H1 (cell line): ENCODE measurements at regions not wholly inside any gene's neighbourhood (a gene's known extent, or its start where the extent isn't known, plus 50 kb on each side); places are given as distances from the start of the nearest gene placed in this dataset.

ENCODE experiments used
- CTCF ChIA-PET: fragments of 300-600 bp; sonication (Branson Sonifier 250); formaldehyde crosslinking; loops from one replicate; lab custom pipeline; 2021; ENCODE audit not compliant: partially characterized antibody; lab: Charles Lee
- POLR2A ChIA-PET: fragments of 300-600 bp; sonication (Branson Sonifier 250); formaldehyde crosslinking; loops from one replicate; lab custom pipeline; 2021; ENCODE audit warnings: inconsistent platforms; ENCODE audit not compliant: partially characterized antibody; lab: Charles Lee
- DNase-seq, 2 experiments: peaks; one replicate each; pipeline versions ENCODE4 v3.0.0 to v3.0.0-alpha.2; 2010 to 2022; ENCODE audit warnings: low spot score in 2 of 2, low read depth in 1 of 2, mixed read lengths in 1 of 2
- FAIRE-seq: peaks from 2 replicates; lab custom pipeline; 2011; peaks lifted over from hg19 to GRCh38; lab: Jason Lieb, UNC
- H2AFZ ChIP-seq: 2 replicates; pipeline ENCODE4 v1.8.1; 2012; ENCODE audit warnings: low read length, inconsistent platforms
- H2AK5ac ChIP-seq: 2 replicates; pipeline ENCODE4 v1.6.1; 2013; ENCODE audit warnings: low read depth, low read length
- H2BK120ac ChIP-seq: replicated peaks from 2 replicates; pipeline ENCODE3; 2013; ENCODE audit warnings: low read depth, low read length, inconsistent platforms
- H2BK12ac ChIP-seq: 2 replicates; pipeline ENCODE4 v1.6.1; 2013; ENCODE audit warnings: low read depth, low read length
- H2BK15ac ChIP-seq: 2 replicates; pipeline ENCODE4 v1.6.1; 2013; ENCODE audit warnings: low read length
- H2BK20ac ChIP-seq: 2 replicates; pipeline ENCODE4 v1.6.1; 2013; ENCODE audit warnings: low read length
- H2BK5ac ChIP-seq: 2 replicates; pipeline ENCODE4 v1.6.1; 2013; ENCODE audit warnings: low read depth, low read length
- H3K14ac ChIP-seq: 2 replicates; pipeline ENCODE4 v1.6.1; 2013; ENCODE audit warnings: inconsistent platforms; ENCODE audit not compliant: insufficient read length
- H3K18ac ChIP-seq: 2 replicates; pipeline ENCODE4 v1.6.1; 2013; ENCODE audit warnings: low read length; ENCODE audit errors: extremely low read depth
- H3K23ac ChIP-seq: 2 replicates; pipeline ENCODE4 v1.6.1; 2013; ENCODE audit warnings: inconsistent platforms; ENCODE audit not compliant: insufficient read length
- H3K23me2 ChIP-seq: 2 replicates; pipeline ENCODE4 v1.6.1; 2013; ENCODE audit warnings: low read depth, low read length
- H3K27ac ChIP-seq: 2 replicates; pipeline ENCODE4 v1.6.1; 2011; ENCODE audit warnings: low read depth, low read length, inconsistent platforms
- H3K27me3 ChIP-seq, 4 experiments: replicated peaks in 1 of 4; 1 replicate in 1 of 4; 2 replicates in 3 of 4; pipeline versions ENCODE4 v1.6.1 to v1.8.1; 2011 to 2013; ENCODE audit warnings: low read length in 3 of 4, mild to moderate bottlenecking in 3 of 4, inconsistent platforms in 2 of 4, mixed read lengths in 2 of 4, moderate library complexity in 1 of 4; ENCODE audit not compliant: control insufficient read depth in 3 of 4, insufficient read depth in 3 of 4; ENCODE audit errors: extremely low read depth in 1 of 4
- H3K36me3 ChIP-seq, 4 experiments: 2 replicates each; pipeline versions ENCODE4 v1.6.1 to v1.8.1; 2011 to 2013; ENCODE audit warnings: mild to moderate bottlenecking in 4 of 4, low read length in 3 of 4, moderate library complexity in 2 of 4, control low read depth in 1 of 4, inconsistent platforms in 1 of 4; ENCODE audit not compliant: insufficient read depth in 4 of 4, control insufficient read depth in 2 of 4
- H3K4ac ChIP-seq: replicated peaks from 2 replicates; pipeline ENCODE3; 2013; ENCODE audit warnings: low read length, low read depth, mixed read lengths, inconsistent platforms; ENCODE audit not compliant: insufficient read length
- H3K4me1 ChIP-seq, 4 experiments: replicated peaks in 1 of 4; 1 replicate in 1 of 4; 2 replicates in 3 of 4; pipeline versions ENCODE4 v1.6.1 to v1.8.1; 2011 to 2013; ENCODE audit warnings: low read length in 3 of 4, inconsistent platforms in 2 of 4, mixed read lengths in 1 of 4; ENCODE audit not compliant: insufficient read depth in 4 of 4, control insufficient read depth in 3 of 4
- H3K4me2 ChIP-seq, 2 experiments: 2 replicates each; pipeline versions ENCODE4 v1.6.1 to v1.8.1; 2011 to 2013; ENCODE audit warnings: low read depth in 2 of 2, low read length in 2 of 2, control low read depth in 1 of 2, inconsistent platforms in 1 of 2, mild to moderate bottlenecking in 1 of 2; ENCODE audit not compliant: insufficient read depth in 1 of 2
- H3K4me3 ChIP-seq, 4 experiments: fragments of 200-600, 300-600 bp in 1 of 4; sonication (generic), shearing (Covaris generic), sonication (Bioruptor Twin) in 1 of 4; 2 replicates each; pipeline versions ENCODE4 v1.5.1 to v1.8.1; 2011 to 2016; ENCODE audit warnings: low read length in 4 of 4, low read depth in 3 of 4, control low read depth in 2 of 4, inconsistent platforms in 2 of 4, mild to moderate bottlenecking in 2 of 4, mixed read lengths in 1 of 4, moderate library complexity in 1 of 4; ENCODE audit not compliant: insufficient read depth in 2 of 4; ENCODE audit errors: extremely low read depth in 1 of 4
- H3K56ac ChIP-seq: replicated peaks from 2 replicates; pipeline ENCODE3; 2013; ENCODE audit warnings: low read depth, mild to moderate bottlenecking, mixed read lengths, low read length, inconsistent platforms; ENCODE audit not compliant: insufficient read length
- H3K79me1 ChIP-seq: 2 replicates; pipeline ENCODE4 v1.6.1; 2013; ENCODE audit warnings: low read depth, low read length, control low read depth
- H3K79me2 ChIP-seq, 2 experiments: 2 replicates each; pipeline versions ENCODE4 v1.6.1 to v1.8.1; 2012 to 2013; ENCODE audit warnings: low read length in 2 of 2, mild to moderate bottlenecking in 2 of 2, inconsistent platforms in 1 of 2; ENCODE audit not compliant: insufficient read depth in 2 of 2, control insufficient read depth in 1 of 2
- H3K9ac ChIP-seq, 4 experiments: replicated peaks in 1 of 4; 1 replicate in 1 of 4; 2 replicates in 3 of 4; pipeline versions ENCODE4 v1.6.1 to v1.8.1; 2011 to 2013; ENCODE audit warnings: low read depth in 3 of 4, low read length in 3 of 4, control low read depth in 2 of 4, mild to moderate bottlenecking in 2 of 4, moderate library complexity in 2 of 4, inconsistent platforms in 1 of 4; ENCODE audit errors: extremely low read depth in 1 of 4
- H3K9me3 ChIP-seq, 2 experiments: 2 replicates each; pipeline versions ENCODE4 v1.6.1 to v1.8.1; 2012 to 2013; ENCODE audit warnings: mild to moderate bottlenecking in 2 of 2, moderate library complexity in 2 of 2, control low read depth in 1 of 2, inconsistent platforms in 1 of 2, low read depth in 1 of 2, low read length in 1 of 2, mixed read lengths in 1 of 2; ENCODE audit not compliant: insufficient read depth in 2 of 2
- H4K20me1 ChIP-seq, 2 experiments: replicated peaks in 1 of 2; 2 replicates each; pipeline versions ENCODE3 to v1.8.1; 2011 to 2013; ENCODE audit warnings: inconsistent platforms in 2 of 2, low read length in 2 of 2, mild to moderate bottlenecking in 1 of 2; ENCODE audit not compliant: insufficient read depth in 2 of 2, control insufficient read depth in 1 of 2
- H4K5ac ChIP-seq: 2 replicates; pipeline ENCODE4 v1.6.1; 2013; ENCODE audit warnings: low read length, low read depth, mixed read lengths, inconsistent platforms; ENCODE audit not compliant: insufficient read length
- H4K8ac ChIP-seq: 2 replicates; pipeline ENCODE4 v1.8.0; 2013; ENCODE audit warnings: mild to moderate bottlenecking, moderate library complexity, low read length, inconsistent platforms; ENCODE audit not compliant: insufficient read depth; ENCODE audit errors: extremely low read depth
- H4K91ac ChIP-seq: replicated peaks from 2 replicates; pipeline ENCODE3; 2013; ENCODE audit warnings: low read length, mixed read lengths, inconsistent platforms; ENCODE audit not compliant: insufficient read length
- EP300 ChIP-seq, 2 experiments: IDR thresholded peaks; 1 replicate in 1 of 2; 2 replicates in 1 of 2; pipeline ENCODE4 v1.6.1; 2011 to 2012; ENCODE audit warnings: low read depth in 2 of 2, low read length in 2 of 2, mild to moderate bottlenecking in 2 of 2, borderline replicate concordance in 1 of 2, inconsistent platforms in 1 of 2, moderate library complexity in 1 of 2
- HDAC6 ChIP-seq: IDR thresholded peaks from one replicate; pipeline ENCODE4 v1.7.1; 2012; ENCODE audit warnings: low read depth, mild to moderate bottlenecking, inconsistent platforms, low read length, moderate library complexity
- POU5F1 ChIP-seq: IDR thresholded peaks from 2 replicates; pipeline ENCODE4 v1.6.1; 2011; ENCODE audit warnings: low read depth, mild to moderate bottlenecking, low read length, moderate library complexity
- RXRA ChIP-seq: IDR thresholded peaks from 2 replicates; pipeline ENCODE4 v1.6.1; 2011; ENCODE audit warnings: low read depth, mild to moderate bottlenecking, low read length, moderate library complexity; ENCODE audit not compliant: insufficient read depth
- WGBS, 2 experiments: shearing (Covaris generic) in 1 of 2; methylation state at CpG; one replicate each; pipeline versions ENCODE4 v1.1.6 to v1.1.7; 2013 to 2015; ENCODE audit warnings: low lambda C conversion rate in 2 of 2, mixed read lengths in 2 of 2, inconsistent platforms in 1 of 2, low coverage in 1 of 2, missing lambda C conversion rate in 1 of 2; ENCODE audit not compliant: insufficient replicate concordance in 2 of 2, insufficient coverage in 1 of 2, insufficient read length in 1 of 2; ENCODE audit errors: extremely low coverage in 1 of 2, missing lambda C conversion rate in 1 of 2; 5-methylcytosine and 5-hydroxymethylcytosine counted together

- Histone ChIP-seq H2BK120ac (no peak overlapping the region), H3K56ac (no peak overlapping the region), H3K23me2 (no peaks in the 10 kb centered on the region; the same call in 1 of the 2 replicates), H3K9me3 (no peaks in the 10 kb centered on the region), H4K20me1 (no peaks in the 10 kb centered on the region), H3K9ac (no peak overlapping the region), H3K14ac (no peak overlapping the region), H3K4ac (no peak overlapping the region), H4K5ac (no peak overlapping the region), H2BK5ac (no peak overlapping the region), H4K91ac (no peak overlapping the region), H2BK20ac (no peak overlapping the region), H2AFZ (no peak overlapping the region), H2BK15ac (no peak overlapping the region), H3K18ac (no peak overlapping the region), H3K79me1 (no peaks in the 10 kb centered on the region), H3K27me3 (no peaks in the 10 kb centered on the region), H2BK12ac (no peak overlapping the region), H3K23ac (no peak overlapping the region), H3K36me3 (no peaks in the 10 kb centered on the region), H2AK5ac (no peak overlapping the region), H3K4me2 (no peak overlapping the region), H3K4me1 (0 out of 7 replicates have a peak, but pooled peaks cover 0 to 3% (median 0%) of the 10 kb centered on the region in 4 experiments), H3K4me3 (no peak overlapping the region), H4K8ac (no peak overlapping the region), H3K27ac (no peak overlapping the region), H3K79me2 (no peaks in the 10 kb centered on the region)
- CTCF ChIA-PET = interaction anchor here (0.9 to 1.3 kb wide), 3 partner anchors 12 to 50 kb away, joined by 3 to 6 read pairs (median 5); no protein-coding TSS in a partner anchor
- POLR2A ChIA-PET = no interaction called here
- 97% methylated on average over 6 of the region's 6 CpGs; no CpG with 5 or more reads in 1 of the 2 experiments for WGBS, 2 experiments
- FAIRE-seq = no peak
- no peak for TF ChIP-seq EP300 (IDR thresholded peaks at IDR 0.05; ENCODE audit: borderline replicate concordance in 1 of 2, low read depth in 2 of 2, low read length in 2 of 2)
- no peak for TF ChIP-seq HDAC6
- TF ChIP-seq RXRA = no peak
- no peak for TF ChIP-seq POU5F1
- no peak for DNase-seq
Measured at GRCh38 chr7:33736521-33737221, 168.7 kb upstream of the BMPER start.
